ENCODE measurements at regions not wholly inside any gene's neighbourhood (a gene's known extent, or its start where the extent isn't known, plus 50 kb on each side); places are given as distances from the start of the nearest gene placed in this dataset.

DNA sequence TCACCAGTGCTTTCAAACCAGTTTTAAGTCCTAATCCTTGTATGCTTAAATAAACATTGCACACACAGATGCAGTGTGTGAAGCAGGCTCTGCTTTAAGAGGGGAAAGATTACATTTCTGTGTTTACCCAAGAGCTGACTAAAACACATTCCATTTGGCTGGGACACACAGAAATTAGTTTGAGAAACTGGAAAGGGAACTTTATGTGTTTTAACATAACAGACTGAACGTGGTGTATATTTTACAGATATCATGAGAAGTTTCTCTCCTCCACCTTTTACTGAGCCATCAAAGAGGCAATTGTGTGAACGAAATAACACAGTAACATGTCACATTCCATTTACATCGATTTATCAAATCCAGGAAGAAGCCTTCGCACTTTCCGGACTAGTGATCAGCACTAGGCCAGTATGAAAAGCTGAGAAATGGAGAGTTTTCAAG, 121.8 kb downstream of the MAIP1 start:
- no peaks in the 10 kb centered on the region for H3K9me3 ChIP-seq (ENCODE audit: insufficient read depth, low read length)
- no peaks in the 10 kb centered on the region for H3K27me3 ChIP-seq (ENCODE audit: insufficient read depth, insufficient read length)
- no peak overlapping the region for H3K9ac ChIP-seq (ENCODE audit: insufficient read length, low read depth)
- TF ChIP-seq YY1 (IDR thresholded peaks at IDR 0.05; ENCODE audit: insufficient read depth, insufficient read length) (no peak), SUZ12 (IDR thresholded peaks at IDR 0.05; ENCODE audit: extremely low read depth, insufficient read depth, insufficient read length) (no peak), ZNF274 (IDR thresholded peaks at IDR 0.05; ENCODE audit: low read depth, low read length) (no peak)
- no peak overlapping the region for H3K4me3 ChIP-seq (ENCODE audit: insufficient read length, low read depth)
- no peaks in the 10 kb centered on the region for H3K36me3 ChIP-seq (ENCODE audit: insufficient read depth, insufficient read length, low read length)
- DNase-seq (ENCODE audit: low read depth, low spot score), result no peak
- no peaks in the 10 kb centered on the region for H3K4me1 ChIP-seq (ENCODE audit: insufficient read depth, insufficient read length)

DNA sequence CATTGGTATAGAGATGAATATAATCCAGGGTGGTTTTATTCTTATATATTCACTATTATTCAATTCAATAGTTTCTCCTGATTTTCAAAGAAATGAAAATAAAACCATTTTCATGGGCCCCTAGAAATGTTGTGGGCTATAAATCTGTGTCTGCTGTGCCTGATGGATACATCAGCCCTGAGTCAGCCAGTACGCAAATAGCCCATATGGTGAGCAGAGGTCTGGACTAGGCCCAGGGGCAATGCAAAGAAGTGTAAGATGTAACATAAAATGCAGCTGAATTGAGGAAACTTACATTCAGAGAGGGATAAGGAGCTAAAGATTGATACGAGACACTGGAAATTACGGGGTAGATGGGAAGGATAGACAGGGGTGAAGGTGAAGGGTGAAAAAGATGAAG, 122.5 kb downstream of the MAIP1 start:
- no peak for TF ChIP-seq SUZ12 (IDR thresholded peaks at IDR 0.05; ENCODE audit: extremely low read depth, insufficient read depth, insufficient read length)
- TF ChIP-seq ZNF274 (IDR thresholded peaks at IDR 0.05; ENCODE audit: low read depth, low read length), result no peak
- TF ChIP-seq YY1 (IDR thresholded peaks at IDR 0.05; ENCODE audit: insufficient read depth, insufficient read length), result no peak
- no peaks in the 10 kb centered on the region for H3K4me1 ChIP-seq (ENCODE audit: insufficient read depth, insufficient read length)
- no peaks in the 10 kb centered on the region for H3K27me3 ChIP-seq (ENCODE audit: insufficient read depth, insufficient read length)
- DNase-seq (ENCODE audit: low read depth, low spot score), result no peak
- no peak overlapping the region for H3K9ac ChIP-seq (ENCODE audit: insufficient read length, low read depth)
- H3K4me3 ChIP-seq (ENCODE audit: insufficient read length, low read depth), result no peak overlapping the region
- no peaks in the 10 kb centered on the region for H3K36me3 ChIP-seq (ENCODE audit: insufficient read depth, insufficient read length, low read length)
- no peaks in the 10 kb centered on the region for H3K9me3 ChIP-seq (ENCODE audit: insufficient read depth, low read length)

DNA sequence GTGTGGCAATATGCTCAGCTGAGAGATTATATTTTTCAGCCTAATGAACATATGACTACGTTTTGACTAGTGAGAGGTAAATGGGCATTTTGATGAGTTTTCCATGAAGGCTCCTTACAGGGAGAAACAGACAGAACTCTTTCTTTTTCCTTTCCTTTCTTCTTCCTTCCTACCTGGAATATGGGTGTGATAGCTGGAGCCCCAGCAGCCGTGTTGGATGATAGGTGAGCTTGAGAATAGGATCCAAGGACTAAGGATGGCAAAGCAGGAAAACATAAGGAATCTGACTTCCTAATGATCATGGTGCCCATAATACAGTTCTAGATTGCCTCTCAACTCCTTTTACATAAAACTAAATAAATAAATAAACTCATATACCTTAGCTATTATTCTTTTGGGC, 124.0 kb downstream of the MAIP1 start:
- H3K27me3 ChIP-seq (ENCODE audit: insufficient read depth, insufficient read length), result no peaks in the 10 kb centered on the region
- no peaks in the 10 kb centered on the region for H3K4me1 ChIP-seq (ENCODE audit: insufficient read depth, insufficient read length)
- no peak for DNase-seq (ENCODE audit: low read depth, low spot score)
- no peak overlapping the region for H3K9ac ChIP-seq (ENCODE audit: insufficient read length, low read depth)
- no peaks in the 10 kb centered on the region for H3K36me3 ChIP-seq (ENCODE audit: insufficient read depth, insufficient read length, low read length)
- TF ChIP-seq YY1 (IDR thresholded peaks at IDR 0.05; ENCODE audit: insufficient read depth, insufficient read length) (no peak), ZNF274 (IDR thresholded peaks at IDR 0.05; ENCODE audit: low read depth, low read length) (no peak), SUZ12 (IDR thresholded peaks at IDR 0.05; ENCODE audit: extremely low read depth, insufficient read depth, insufficient read length) (no peak)
- no peaks in the 10 kb centered on the region for H3K9me3 ChIP-seq (ENCODE audit: insufficient read depth, low read length)
- H3K4me3 ChIP-seq (ENCODE audit: insufficient read length, low read depth), result no peak overlapping the region

DNA sequence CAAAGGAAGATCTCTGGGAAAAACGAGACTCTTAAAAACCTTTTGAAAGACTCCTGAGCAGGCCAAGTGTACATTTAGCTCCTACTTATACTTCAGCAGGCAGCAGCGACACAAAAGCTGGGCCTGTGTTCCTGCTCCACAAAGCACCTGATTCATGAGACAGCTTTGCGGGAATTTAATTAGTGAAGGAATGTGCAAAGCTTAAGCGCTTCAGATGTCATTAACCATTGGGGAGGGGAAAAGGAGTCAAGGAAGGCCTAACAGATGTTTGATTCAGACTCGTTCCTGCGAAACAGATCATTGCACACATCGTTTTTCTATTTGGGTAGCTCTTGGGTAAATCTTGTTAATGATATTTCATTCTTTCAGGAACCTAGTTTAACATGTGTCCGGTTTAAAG, 125.9 kb downstream of the MAIP1 start:
- no peaks in the 10 kb centered on the region for H3K36me3 ChIP-seq (ENCODE audit: insufficient read depth, insufficient read length, low read length)
- no peak overlapping the region for H3K4me3 ChIP-seq (ENCODE audit: insufficient read length, low read depth)
- no peaks in the 10 kb centered on the region for H3K4me1 ChIP-seq (ENCODE audit: insufficient read depth, insufficient read length)
- no peaks in the 10 kb centered on the region for H3K9me3 ChIP-seq (ENCODE audit: insufficient read depth, low read length)
- TF ChIP-seq YY1 (IDR thresholded peaks at IDR 0.05; ENCODE audit: insufficient read depth, insufficient read length) (no peak), SUZ12 (IDR thresholded peaks at IDR 0.05; ENCODE audit: extremely low read depth, insufficient read depth, insufficient read length) (no peak), ZNF274 (IDR thresholded peaks at IDR 0.05; ENCODE audit: low read depth, low read length) (no peak)
- peak; percentile 58 for DNase-seq (ENCODE audit: low read depth, low spot score)
- no peaks in the 10 kb centered on the region for H3K27me3 ChIP-seq (ENCODE audit: insufficient read depth, insufficient read length)
- no peak overlapping the region for H3K9ac ChIP-seq (ENCODE audit: insufficient read length, low read depth)

DNA sequence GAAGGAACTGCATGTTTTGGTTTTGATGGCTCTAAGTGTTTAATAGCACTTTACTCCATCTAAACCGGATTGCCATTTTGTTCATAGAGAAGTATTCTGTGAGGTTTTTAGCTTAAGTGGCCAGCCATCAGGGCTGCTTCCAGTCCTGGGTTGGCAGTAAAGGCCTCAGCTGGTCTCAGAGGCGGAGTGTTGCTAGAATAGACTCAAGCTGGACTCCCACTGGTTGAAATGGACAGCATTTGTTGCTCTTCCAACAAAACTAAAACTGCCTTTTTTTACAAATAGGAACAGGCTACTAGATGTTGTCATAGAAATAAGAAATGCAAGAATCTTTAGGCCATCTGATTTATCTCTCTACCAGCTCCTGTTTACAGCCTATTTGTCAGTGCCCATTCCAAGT, 126.4 kb downstream of the MAIP1 start:
- H3K9ac ChIP-seq (ENCODE audit: insufficient read length, low read depth), result no peak overlapping the region
- H3K4me3 ChIP-seq (ENCODE audit: insufficient read length, low read depth), result no peak overlapping the region
- no peak for DNase-seq (ENCODE audit: low read depth, low spot score)
- H3K36me3 ChIP-seq (ENCODE audit: insufficient read depth, insufficient read length, low read length), result no peaks in the 10 kb centered on the region
- TF ChIP-seq YY1 (IDR thresholded peaks at IDR 0.05; ENCODE audit: insufficient read depth, insufficient read length) (no peak), SUZ12 (IDR thresholded peaks at IDR 0.05; ENCODE audit: extremely low read depth, insufficient read depth, insufficient read length) (no peak), ZNF274 (IDR thresholded peaks at IDR 0.05; ENCODE audit: low read depth, low read length) (no peak)
- H3K4me1 ChIP-seq (ENCODE audit: insufficient read depth, insufficient read length), result no peaks in the 10 kb centered on the region
- no peaks in the 10 kb centered on the region for H3K27me3 ChIP-seq (ENCODE audit: insufficient read depth, insufficient read length)
- no peaks in the 10 kb centered on the region for H3K9me3 ChIP-seq (ENCODE audit: insufficient read depth, low read length)

DNA sequence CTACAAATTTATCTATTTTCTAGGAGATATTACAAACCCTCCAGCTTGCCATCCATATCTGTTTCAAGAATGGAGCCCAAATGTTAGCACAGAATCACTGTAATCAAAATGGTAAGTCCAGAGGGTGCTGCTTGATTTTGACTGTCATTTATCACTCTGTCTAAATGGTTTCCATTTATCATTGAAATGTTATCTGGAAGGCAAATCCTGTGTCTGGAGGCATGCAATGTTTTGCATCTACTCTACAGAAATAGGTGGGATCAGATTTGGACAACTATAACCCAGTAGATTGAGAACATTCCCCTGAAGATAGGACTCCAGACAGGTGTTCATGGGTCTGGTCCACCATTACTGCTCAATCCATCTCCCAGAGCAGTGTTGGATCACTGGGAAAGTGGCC, 128.7 kb downstream of the MAIP1 start:
- H3K9ac ChIP-seq (ENCODE audit: insufficient read length, low read depth), result no peak overlapping the region

DNA sequence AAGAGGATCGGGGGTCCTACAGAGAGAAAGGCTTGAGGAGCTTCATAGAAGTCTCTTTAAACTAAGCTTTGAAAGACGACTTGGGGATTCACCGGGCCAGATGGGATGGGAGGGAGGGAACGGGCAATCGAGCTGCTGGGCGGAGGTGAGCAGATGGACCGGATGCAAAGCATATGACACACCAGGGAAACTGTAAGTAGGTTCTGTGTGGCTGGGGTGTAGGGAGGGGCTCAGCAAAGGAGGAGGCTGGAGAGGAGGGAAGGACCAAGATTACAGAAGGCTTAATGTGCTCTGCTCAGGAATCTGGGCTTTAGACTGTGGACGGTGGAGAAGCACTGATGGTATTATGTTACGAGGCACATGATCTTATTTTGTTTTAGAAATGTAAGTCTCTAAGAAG, 131.5 kb downstream of the MAIP1 start:
- no peaks in the 10 kb centered on the region for H3K27me3 ChIP-seq (ENCODE audit: insufficient read depth, insufficient read length)
- H3K9me3 ChIP-seq (ENCODE audit: insufficient read depth, low read length), result no peaks in the 10 kb centered on the region
- TF ChIP-seq YY1 (IDR thresholded peaks at IDR 0.05; ENCODE audit: insufficient read depth, insufficient read length), result no peak
- no peak for TF ChIP-seq ZNF274 (IDR thresholded peaks at IDR 0.05; ENCODE audit: low read depth, low read length)
- no peak for TF ChIP-seq SUZ12 (IDR thresholded peaks at IDR 0.05; ENCODE audit: extremely low read depth, insufficient read depth, insufficient read length)
- no peak for DNase-seq (ENCODE audit: low read depth, low spot score)
- no peak overlapping the region for H3K4me3 ChIP-seq (ENCODE audit: insufficient read length, low read depth)
- no peak overlapping the region for H3K9ac ChIP-seq (ENCODE audit: insufficient read length, low read depth)
- peaks cover 3% of the 10 kb centered on the region for H3K4me1 ChIP-seq (ENCODE audit: insufficient read depth, insufficient read length)
- no peaks in the 10 kb centered on the region for H3K36me3 ChIP-seq (ENCODE audit: insufficient read depth, insufficient read length, low read length)

More for the DNA sequence above, 128.7 kb downstream of the MAIP1 start:
- no peak for DNase-seq (ENCODE audit: low read depth, low spot score)
- Histone ChIP-seq H3K27me3 (ENCODE audit: insufficient read depth, insufficient read length) (no peaks in the 10 kb centered on the region), H3K4me1 (ENCODE audit: insufficient read depth, insufficient read length) (no peaks in the 10 kb centered on the region), H3K4me3 (ENCODE audit: insufficient read length, low read depth) (no peak overlapping the region), H3K36me3 (ENCODE audit: insufficient read depth, insufficient read length, low read length) (no peaks in the 10 kb centered on the region), H3K9me3 (ENCODE audit: insufficient read depth, low read length) (no peaks in the 10 kb centered on the region)
- TF ChIP-seq ZNF274 (IDR thresholded peaks at IDR 0.05; ENCODE audit: low read depth, low read length), result no peak
- TF ChIP-seq YY1 (IDR thresholded peaks at IDR 0.05; ENCODE audit: insufficient read depth, insufficient read length), result no peak
- no peak for TF ChIP-seq SUZ12 (IDR thresholded peaks at IDR 0.05; ENCODE audit: extremely low read depth, insufficient read depth, insufficient read length)
